Ishikawa (cell line): ENCODE measurements at regions not wholly inside any gene's neighbourhood (a gene's known extent, or its start where the extent isn't known, plus 50 kb on each side); places are given as distances from the start of the nearest gene placed in this dataset.

Experiments used
- CEBPB ChIP-seq: IDR thresholded peaks from 2 replicates; pipeline ENCODE4 v1.6.1; 2012
- CREB1 ChIP-seq: IDR thresholded peaks from 2 replicates; pipeline ENCODE4 v1.6.1; 2012; ENCODE audit warnings: low read depth
- EGR1 ChIP-seq: IDR thresholded peaks from 2 replicates; pipeline ENCODE4 v1.6.1; 2012
- EP300 ChIP-seq: IDR thresholded peaks from 2 replicates; pipeline ENCODE4 v1.6.1; 2012; ENCODE audit warnings: borderline replicate concordance
- FOXM1 ChIP-seq: IDR thresholded peaks from 2 replicates; pipeline ENCODE4 v1.6.1; 2012; ENCODE audit warnings: low read depth, borderline replicate concordance
- MAX ChIP-seq: IDR thresholded peaks from 2 replicates; pipeline ENCODE4 v1.6.1; 2012
- NFIC ChIP-seq: IDR thresholded peaks from 2 replicates; pipeline ENCODE4 v1.6.1; 2012
- RAD21 ChIP-seq: IDR thresholded peaks from 2 replicates; pipeline ENCODE4 v1.6.1; 2012; ENCODE audit warnings: low read depth
- REST ChIP-seq: IDR thresholded peaks from 2 replicates; pipeline ENCODE4 v1.6.1; 2012; ENCODE audit warnings: low read depth, mild to moderate bottlenecking
- TAF1 ChIP-seq: IDR thresholded peaks from 2 replicates; pipeline ENCODE4 v1.6.1; 2012; ENCODE audit warnings: low read depth, mild to moderate bottlenecking
- TCF12 ChIP-seq: IDR thresholded peaks from 2 replicates; pipeline ENCODE4 v1.6.1; 2012; ENCODE audit warnings: low read depth
- TEAD4 ChIP-seq: IDR thresholded peaks from 2 replicates; pipeline ENCODE4 v1.6.1; 2012
- USF1 ChIP-seq: IDR thresholded peaks from 2 replicates; pipeline ENCODE4 v1.6.1; 2012
- YY1 ChIP-seq: IDR thresholded peaks from 2 replicates; pipeline ENCODE4 v1.6.1; 2012; ENCODE audit warnings: low read depth
- ZBTB7A ChIP-seq: IDR thresholded peaks from 2 replicates; pipeline ENCODE4 v1.6.1; 2012; ENCODE audit warnings: low read depth

- no peak for TF ChIP-seq YY1
- TF ChIP-seq MAX: no peak
- no peak for TF ChIP-seq TCF12
- TF ChIP-seq USF1: no peak
- TF ChIP-seq FOXM1: no peak
- no peak for TF ChIP-seq EP300
- no peak for TF ChIP-seq RAD21
Measured at GRCh38 chr9:81182431-81182830, 506.9 kb downstream of the TLE1 start.

GRCh38 chr9:81174023-81174422 is 515.3 kb downstream of the TLE1 start:
- TF ChIP-seq FOXM1: no peak
- no peak for TF ChIP-seq ZBTB7A
- no peak for TF ChIP-seq CEBPB
- no peak for TF ChIP-seq EP300
- no peak for TF ChIP-seq TAF1
- TF ChIP-seq TEAD4: no peak
- TF ChIP-seq MAX: no peak
- no peak for TF ChIP-seq NFIC
- no peak for TF ChIP-seq EGR1
- no peak for TF ChIP-seq TCF12
- TF ChIP-seq YY1: no peak
- TF ChIP-seq REST: no peak
- no peak for TF ChIP-seq CREB1
- no peak for TF ChIP-seq USF1
- no peak for TF ChIP-seq RAD21

GRCh38 chr9:81171689-81172088 is 517.7 kb downstream of the TLE1 start:
- TF ChIP-seq USF1 (no peak), REST (no peak), YY1 (no peak), EP300 (no peak), CEBPB (no peak), NFIC (no peak), TAF1 (no peak)

GRCh38 chr9:81162361-81162760 is 527.0 kb downstream of the TLE1 start:
- TF ChIP-seq REST (no peak), YY1 (no peak)

- TF ChIP-seq CREB1: no peak
- TF ChIP-seq YY1: no peak
- TF ChIP-seq FOXM1: no peak
- no peak for TF ChIP-seq MAX
- TF ChIP-seq TCF12: no peak
- TF ChIP-seq RAD21: no peak
- TF ChIP-seq EP300: no peak
- TF ChIP-seq TEAD4: no peak
- TF ChIP-seq REST: no peak
- no peak for TF ChIP-seq TAF1
- no peak for TF ChIP-seq ZBTB7A
- no peak for TF ChIP-seq USF1
- no peak for TF ChIP-seq CEBPB
Measured at GRCh38 chr9:81156381-81156780, 533.0 kb downstream of the TLE1 start.
